Upper lobe of left lung (tissue), 4 donors: ENCODE measurements at regions not wholly inside any gene's neighbourhood (a gene's known extent, or its start where the extent isn't known, plus 50 kb on each side); places are given as distances from the start of the nearest gene placed in this dataset.

Source experiments
- POLR2A ChIP-seq, 4 donors: fragments of 450-650 bp; IDR thresholded peaks; one replicate each; pipeline ENCODE4 v1.5.1; 2016 to 2017; ENCODE audit warnings: antibody characterized with exemption in 4 of 4, mild to moderate bottlenecking in 2 of 4
- POLR2AphosphoS5 ChIP-seq, 2 donors: sonication (generic); formaldehyde crosslinking; IDR thresholded peaks; one replicate each; pipeline ENCODE4 v1.5.1; 2017; ENCODE audit warnings: antibody characterized with exemption in 2 of 2
- TF ChIP-seq, protein P1 (sequence below), 6 experiments: fragments of 450-650 bp in 4 of 6; fragments of 200-600 bp in 2 of 6; sonication (generic) in 2 of 6; IDR thresholded peaks; one replicate each; pipeline ENCODE4 v1.5.1; 2016 to 2019; ENCODE audit warnings: antibody characterized with exemption in 6 of 6

DNA sequence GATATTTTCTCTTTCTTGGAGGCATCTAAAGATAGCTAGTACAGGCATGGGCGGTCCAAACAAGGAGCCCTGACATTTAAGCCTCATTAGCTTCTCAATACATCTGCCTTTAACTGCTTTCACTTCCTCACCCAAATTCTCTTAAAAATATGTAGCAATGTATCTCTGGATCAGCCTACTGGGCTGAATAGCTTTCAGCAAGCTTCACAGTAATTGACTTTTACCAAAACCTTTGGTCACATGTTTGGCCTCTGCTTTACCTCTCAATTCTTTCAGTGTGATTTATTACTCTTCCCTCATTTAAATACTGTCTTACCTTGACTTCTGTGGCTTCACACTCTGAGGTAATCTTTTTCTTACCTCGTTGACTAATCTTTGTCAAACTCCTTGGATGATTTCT is 1618.1 kb downstream of the GRIK2 start:
- TF ChIP-seq, protein P1, sequence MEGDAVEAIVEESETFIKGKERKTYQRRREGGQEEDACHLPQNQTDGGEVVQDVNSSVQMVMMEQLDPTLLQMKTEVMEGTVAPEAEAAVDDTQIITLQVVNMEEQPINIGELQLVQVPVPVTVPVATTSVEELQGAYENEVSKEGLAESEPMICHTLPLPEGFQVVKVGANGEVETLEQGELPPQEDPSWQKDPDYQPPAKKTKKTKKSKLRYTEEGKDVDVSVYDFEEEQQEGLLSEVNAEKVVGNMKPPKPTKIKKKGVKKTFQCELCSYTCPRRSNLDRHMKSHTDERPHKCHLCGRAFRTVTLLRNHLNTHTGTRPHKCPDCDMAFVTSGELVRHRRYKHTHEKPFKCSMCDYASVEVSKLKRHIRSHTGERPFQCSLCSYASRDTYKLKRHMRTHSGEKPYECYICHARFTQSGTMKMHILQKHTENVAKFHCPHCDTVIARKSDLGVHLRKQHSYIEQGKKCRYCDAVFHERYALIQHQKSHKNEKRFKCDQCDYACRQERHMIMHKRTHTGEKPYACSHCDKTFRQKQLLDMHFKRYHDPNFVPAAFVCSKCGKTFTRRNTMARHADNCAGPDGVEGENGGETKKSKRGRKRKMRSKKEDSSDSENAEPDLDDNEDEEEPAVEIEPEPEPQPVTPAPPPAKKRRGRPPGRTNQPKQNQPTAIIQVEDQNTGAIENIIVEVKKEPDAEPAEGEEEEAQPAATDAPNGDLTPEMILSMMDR (IDR thresholded peaks at IDR 0.05) = no peak
- TF ChIP-seq POLR2AphosphoS5 (IDR thresholded peaks at IDR 0.05) (no peak), POLR2A (IDR thresholded peaks at IDR 0.05) (no peak)
